H54 (cell line): ENCODE measurements at regions not wholly inside any gene's neighbourhood (a gene's known extent, or its start where the extent isn't known, plus 50 kb on each side); places are given as distances from the start of the nearest gene placed in this dataset.

Experiments
- DNase-seq: peaks from one replicate; pipeline ENCODE4 v3.0.0; 2011; ENCODE audit warnings: low spot score, mixed read lengths; ENCODE audit not compliant: insufficient read length
- FAIRE-seq: peaks from 3 replicates; lab custom pipeline; 2011; peaks lifted over from hg19 to GRCh38; lab: Jason Lieb, UNC
- POLR2A ChIP-seq: IDR thresholded peaks from 2 replicates; pipeline ENCODE4 v1.6.1; 2011; ENCODE audit warnings: low read depth, mild to moderate bottlenecking, low read length

GRCh38 chr13:73513751-73514150 lies 454.9 kb downstream of the KLF5 start:
- no peak for TF ChIP-seq POLR2A
- no peak for FAIRE-seq
- DNase-seq = no peak

- no peak for TF ChIP-seq POLR2A
- DNase-seq = no peak
- no peak for FAIRE-seq
Measured at GRCh38 chr13:73508841-73509240, 450.0 kb downstream of the KLF5 start.

- DNase-seq (no peak), FAIRE-seq (no peak)
- TF ChIP-seq POLR2A = no peak
Measured at GRCh38 chr13:73505376-73505890, 446.6 kb downstream of the KLF5 start.

- TF ChIP-seq POLR2A = no peak
- DNase-seq (no peak), FAIRE-seq (no peak)
Measured at GRCh38 chr13:73499695-73500094, 440.9 kb downstream of the KLF5 start.

- TF ChIP-seq POLR2A = no peak
- DNase-seq (no peak), FAIRE-seq (no peak)
Measured at GRCh38 chr13:73497430-73497829, 438.6 kb downstream of the KLF5 start.

- FAIRE-seq (no peak), DNase-seq (no peak)
Measured at GRCh38 chr13:73496711-73497110, 437.9 kb downstream of the KLF5 start.

GRCh38 chr13:73492811-73493210 lies 434.0 kb downstream of the KLF5 start:
- TF ChIP-seq POLR2A = no peak
- DNase-seq (no peak), FAIRE-seq (no peak)

More at GRCh38 chr13:73496711-73497110, 437.9 kb downstream of the KLF5 start:
- no peak for TF ChIP-seq POLR2A

GRCh38 chr13:73482556-73482955 lies 423.8 kb downstream of the KLF5 start:
- TF ChIP-seq POLR2A = no peak
- DNase-seq (no peak), FAIRE-seq (no peak)

GRCh38 chr13:73481886-73482445 lies 423.2 kb downstream of the KLF5 start:
- TF ChIP-seq POLR2A = no peak
- DNase-seq (no peak), FAIRE-seq (no peak)

GRCh38 chr13:73480779-73481559 lies 422.2 kb downstream of the KLF5 start:
- no peak for TF ChIP-seq POLR2A
- no peak for DNase-seq
- FAIRE-seq = no peak

GRCh38 chr13:73479856-73480255 lies 421.1 kb downstream of the KLF5 start:
- no peak for TF ChIP-seq POLR2A
- no peak for DNase-seq
- no peak for FAIRE-seq

- TF ChIP-seq POLR2A = no peak
- no peak for FAIRE-seq
- no peak for DNase-seq
Measured at GRCh38 chr13:73479351-73479750, 420.5 kb downstream of the KLF5 start.

- no peak for DNase-seq
- FAIRE-seq = no peak
- no peak for TF ChIP-seq POLR2A
Measured at GRCh38 chr13:73477441-73477840, 418.6 kb downstream of the KLF5 start.

GRCh38 chr13:73473016-73473415 lies 414.2 kb downstream of the KLF5 start:
- TF ChIP-seq POLR2A = no peak
- DNase-seq = no peak
- no peak for FAIRE-seq

GRCh38 chr13:73467125-73467524 lies 408.3 kb downstream of the KLF5 start:
- DNase-seq (no peak), FAIRE-seq (no peak)
- no peak for TF ChIP-seq POLR2A
